Tibial nerve (tissue), 4 donors: ENCODE measurements at regions not wholly inside any gene's neighbourhood (a gene's known extent, or its start where the extent isn't known, plus 50 kb on each side); places are given as distances from the start of the nearest gene placed in this dataset.
"Not testable (repeated sequence)": the region's sequence is repeated elsewhere in the genome, so short reads cannot be mapped to it uniquely, and the experiment has no call there.

ENCODE experiments used
- DNase-seq, 2 donors: peaks; one replicate each; pipeline ENCODE4 v3.0.0-alpha.2; 2019; ENCODE audit warnings: low spot score in 2 of 2
- H3K27ac ChIP-seq, 4 donors: fragments of 200-600 bp; sonication (generic) in 3 of 4; one replicate each; pipeline ENCODE4 v1.5.1; 2017 to 2019; ENCODE audit warnings: mild to moderate bottlenecking in 1 of 4
- H3K27me3 ChIP-seq, 2 donors: fragments of 200-600 bp; sonication (generic) in 1 of 2; one replicate each; pipeline versions ENCODE4 v1.5.1 to v1.6.0; 2017 to 2019
- H3K36me3 ChIP-seq, 3 donors: fragments of 200-600 bp; sonication (generic); one replicate each; pipeline ENCODE4 v1.5.1; 2018 to 2019
- H3K4me1 ChIP-seq, 4 donors: fragments of 200-600 bp; sonication (generic) in 3 of 4; one replicate each; pipeline ENCODE4 v1.5.1; 2017 to 2019
- H3K4me3 ChIP-seq, 4 donors: fragments of 200-600 bp; sonication (generic) in 3 of 4; one replicate each; pipeline ENCODE4 v1.5.1; 2017 to 2019; ENCODE audit warnings: mild to moderate bottlenecking in 1 of 4, moderate library complexity in 1 of 4
- H3K9me3 ChIP-seq, 4 donors: fragments of 200-600 bp; sonication (generic) in 3 of 4; one replicate each; pipeline ENCODE4 v1.5.1; 2017 to 2019
- CTCF ChIP-seq, 5 experiments: fragments of 200-600 bp in 3 of 5; fragments of 450-650 bp in 2 of 5; sonication (generic) in 3 of 5; IDR thresholded peaks; one replicate each; pipeline ENCODE4 v1.5.1; 2016 to 2019; ENCODE audit warnings: antibody characterized with exemption in 5 of 5, mild to moderate bottlenecking in 3 of 5, moderate library complexity in 2 of 5
- EP300 ChIP-seq, 2 donors: sonication (generic); formaldehyde crosslinking; IDR thresholded peaks; one replicate each; pipeline ENCODE4 v1.6.1; 2017; ENCODE audit warnings: antibody characterized with exemption in 2 of 2, mild to moderate bottlenecking in 1 of 2
- POLR2A ChIP-seq, 2 donors: fragments of 450-650 bp; IDR thresholded peaks; one replicate each; pipeline ENCODE4 v1.6.1; 2017; ENCODE audit warnings: antibody characterized with exemption in 2 of 2, mild to moderate bottlenecking in 2 of 2, moderate library complexity in 2 of 2
- WGBS, 2 donors: methylation state at CpG; one replicate each; pipeline ENCODE4 v1.1.5; 2018; 5-methylcytosine and 5-hydroxymethylcytosine counted together

- no peaks in the 10 kb centered on the region for H3K36me3 ChIP-seq
- no peak for DNase-seq
- H3K4me1 ChIP-seq, result peaks cover 0 to 5% (median 0%) of the 10 kb centered on the region in 4 donors
- H3K4me3 ChIP-seq, result no peak overlapping the region
- no peak overlapping the region for H3K27ac ChIP-seq
- H3K27me3 ChIP-seq, result no peaks in the 10 kb centered on the region
- no peak for TF ChIP-seq CTCF (IDR thresholded peaks at IDR 0.05)
- no peak for TF ChIP-seq EP300 (IDR thresholded peaks at IDR 0.05)
- no peak for TF ChIP-seq POLR2A (IDR thresholded peaks at IDR 0.05)
- WGBS, 2 donors, result 42 to 44% methylated on average over 2 of the region's 2 CpGs
- no peaks in the 10 kb centered on the region for H3K9me3 ChIP-seq
Measured at GRCh38 chr5:12952409-12952808, 992.1 kb downstream of the DNAH5 start.

GRCh38 chr5:12951846-12952245, 992.6 kb downstream of the DNAH5 start:
- no peak for TF ChIP-seq CTCF (IDR thresholded peaks at IDR 0.05)
- no peak for TF ChIP-seq POLR2A (IDR thresholded peaks at IDR 0.05)
- no peak for TF ChIP-seq EP300 (IDR thresholded peaks at IDR 0.05)
- Histone ChIP-seq H3K9me3 (no peaks in the 10 kb centered on the region), H3K36me3 (no peaks in the 10 kb centered on the region), H3K27ac (no peak overlapping the region), H3K4me3 (no peak overlapping the region), H3K27me3 (no peaks in the 10 kb centered on the region), H3K4me1 (peaks cover 0 to 7% (median 0%) of the 10 kb centered on the region in 4 donors)
- DNase-seq, result no peak
- 82 to 94% methylated on average over 3 of the region's 3 CpGs for WGBS, 2 donors

GRCh38 chr5:12947379-12947778, 997.1 kb downstream of the DNAH5 start:
- Histone ChIP-seq H3K27me3 (no peaks in the 10 kb centered on the region), H3K4me3 (no peak overlapping the region), H3K27ac (no peak overlapping the region), H3K4me1 (peaks cover 0 to 7% (median 0%) of the 10 kb centered on the region in 4 donors), H3K36me3 (no peaks in the 10 kb centered on the region), H3K9me3 (no peaks in the 10 kb centered on the region)
- 82 to 87% methylated on average over 3 of the region's 3 CpGs for WGBS, 2 donors
- no peak for DNase-seq
- no peak for TF ChIP-seq EP300 (IDR thresholded peaks at IDR 0.05)

- not testable (repeated sequence) for H3K27ac ChIP-seq, H3K27me3 ChIP-seq, H3K36me3 ChIP-seq, H3K4me1 ChIP-seq, DNase-seq, H3K4me3 ChIP-seq, H3K9me3 ChIP-seq
- WGBS, 2 donors, result 76 to 78% methylated on average over 1 of the region's 1 CpG
Measured at GRCh38 chr5:12945477-12945876, 999.0 kb downstream of the DNAH5 start.

GRCh38 chr5:12936221-12936620, 1008.3 kb downstream of the DNAH5 start:
- 75 to 80% methylated on average over 5 of the region's 5 CpGs for WGBS, 2 donors
- Histone ChIP-seq H3K4me3 (no peak overlapping the region), H3K9me3 (no peaks in the 10 kb centered on the region), H3K27me3 (no peaks in the 10 kb centered on the region), H3K4me1 (no peaks in the 10 kb centered on the region), H3K36me3 (no peaks in the 10 kb centered on the region), H3K27ac (no peak overlapping the region)
- DNase-seq, result no peak
- TF ChIP-seq EP300 (IDR thresholded peaks at IDR 0.05) (no peak), POLR2A (IDR thresholded peaks at IDR 0.05) (no peak), CTCF (IDR thresholded peaks at IDR 0.05) (no peak)

GRCh38 chr5:12934722-12935121, 1009.8 kb downstream of the DNAH5 start:
- no peak for TF ChIP-seq EP300 (IDR thresholded peaks at IDR 0.05)
- TF ChIP-seq POLR2A (IDR thresholded peaks at IDR 0.05), result no peak
- no peak for TF ChIP-seq CTCF (IDR thresholded peaks at IDR 0.05)
- DNase-seq, result no peak
- Histone ChIP-seq H3K27ac (no peak overlapping the region), H3K4me3 (no peak overlapping the region), H3K4me1 (no peaks in the 10 kb centered on the region), H3K36me3 (no peaks in the 10 kb centered on the region), H3K9me3 (no peaks in the 10 kb centered on the region), H3K27me3 (no peaks in the 10 kb centered on the region)
- 69 to 75% methylated on average over 1 of the region's 1 CpG for WGBS, 2 donors
